Osteoblast (primary cell): ENCODE measurements at regions not wholly inside any gene's neighbourhood (a gene's known extent, or its start where the extent isn't known, plus 50 kb on each side); places are given as distances from the start of the nearest gene placed in this dataset.

Experiments
- DNase-seq: peaks from one replicate; pipeline ENCODE4 v3.0.0; 2011; ENCODE audit warnings: low spot score, mixed read lengths; ENCODE audit not compliant: insufficient read length; ENCODE audit errors: missing footprints
- H2AFZ ChIP-seq: 2 replicates; pipeline ENCODE4 v1.6.0; 2011; ENCODE audit warnings: mild to moderate bottlenecking, low read length
- H3K27ac ChIP-seq: 2 replicates; pipeline ENCODE4 v1.5.1; 2011; ENCODE audit warnings: mild to moderate bottlenecking, low read depth, low read length, moderate library complexity
- H3K27me3 ChIP-seq: 2 replicates; pipeline ENCODE4 v1.6.0; 2012; ENCODE audit warnings: mild to moderate bottlenecking, control low read depth, inconsistent platforms, low read length, moderate library complexity; ENCODE audit not compliant: insufficient read depth
- H3K36me3 ChIP-seq: 2 replicates; pipeline ENCODE4 v1.5.1; 2011; ENCODE audit warnings: mild to moderate bottlenecking, low read length, control low read depth, moderate library complexity; ENCODE audit not compliant: insufficient read depth
- H3K4me1 ChIP-seq: 2 replicates; pipeline ENCODE4 v1.5.1; 2011; ENCODE audit warnings: mild to moderate bottlenecking, low read length, control low read depth, moderate library complexity; ENCODE audit not compliant: insufficient read depth
- H3K4me2 ChIP-seq: 2 replicates; pipeline ENCODE4 v1.6.0; 2011; ENCODE audit warnings: mild to moderate bottlenecking, low read length; ENCODE audit not compliant: insufficient read depth
- H3K4me3 ChIP-seq: fragments of 200-600 bp; sonication (generic); 3 replicates; pipeline ENCODE4 v1.5.1; 2012; ENCODE audit warnings: mild to moderate bottlenecking, low read length, inconsistent platforms; ENCODE audit not compliant: insufficient read depth
- H3K79me2 ChIP-seq: 2 replicates; pipeline ENCODE4 v1.6.0; 2012; ENCODE audit warnings: mild to moderate bottlenecking, low read length, control low read depth, inconsistent platforms; ENCODE audit not compliant: insufficient read depth
- H3K9me3 ChIP-seq: 2 replicates; pipeline ENCODE4 v1.5.1; 2011; ENCODE audit warnings: low read depth, low read length, control low read depth
- H4K20me1 ChIP-seq: 2 replicates; pipeline ENCODE4 v1.6.0; 2012; ENCODE audit warnings: mild to moderate bottlenecking, low read length, control low read depth; ENCODE audit not compliant: insufficient read depth
- TF ChIP-seq, protein P1 (sequence below): IDR thresholded peaks from 2 replicates; pipeline ENCODE4 v1.5.1; 2011; ENCODE audit warnings: mild to moderate bottlenecking, low read depth, low read length, moderate library complexity; ENCODE audit errors: extremely low read depth

DNA sequence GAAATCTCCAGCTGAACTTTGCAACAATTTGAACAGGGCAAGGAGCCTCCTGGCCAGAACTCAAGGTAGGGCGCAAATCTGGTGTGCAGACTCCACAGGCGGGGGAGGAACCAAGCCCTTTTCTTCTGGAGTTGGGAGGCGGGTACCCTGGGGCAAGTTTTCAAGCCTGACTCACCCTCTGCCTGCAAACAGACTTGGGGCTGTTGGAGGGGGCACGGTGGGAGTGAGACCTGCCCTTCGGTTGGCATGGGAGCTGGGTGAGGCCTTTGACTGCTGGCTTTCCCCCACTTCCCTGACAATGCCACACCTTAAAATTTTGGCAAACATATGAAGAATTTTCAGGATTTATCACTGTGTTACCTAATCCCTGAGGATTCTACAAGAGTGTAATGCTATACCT, 709.8 kb upstream of the DIAPH2 start:
- Histone ChIP-seq H3K4me3 (no peak overlapping the region), H3K4me2 (no peak overlapping the region), H3K27me3 (no peaks in the 10 kb centered on the region), H3K79me2 (no peaks in the 10 kb centered on the region), H3K9me3 (no peaks in the 10 kb centered on the region), H2AFZ (no peak overlapping the region), H3K27ac (no peak overlapping the region), H3K36me3 (no peaks in the 10 kb centered on the region), H4K20me1 (no peaks in the 10 kb centered on the region), H3K4me1 (no peaks in the 10 kb centered on the region)
- TF ChIP-seq, protein P1, sequence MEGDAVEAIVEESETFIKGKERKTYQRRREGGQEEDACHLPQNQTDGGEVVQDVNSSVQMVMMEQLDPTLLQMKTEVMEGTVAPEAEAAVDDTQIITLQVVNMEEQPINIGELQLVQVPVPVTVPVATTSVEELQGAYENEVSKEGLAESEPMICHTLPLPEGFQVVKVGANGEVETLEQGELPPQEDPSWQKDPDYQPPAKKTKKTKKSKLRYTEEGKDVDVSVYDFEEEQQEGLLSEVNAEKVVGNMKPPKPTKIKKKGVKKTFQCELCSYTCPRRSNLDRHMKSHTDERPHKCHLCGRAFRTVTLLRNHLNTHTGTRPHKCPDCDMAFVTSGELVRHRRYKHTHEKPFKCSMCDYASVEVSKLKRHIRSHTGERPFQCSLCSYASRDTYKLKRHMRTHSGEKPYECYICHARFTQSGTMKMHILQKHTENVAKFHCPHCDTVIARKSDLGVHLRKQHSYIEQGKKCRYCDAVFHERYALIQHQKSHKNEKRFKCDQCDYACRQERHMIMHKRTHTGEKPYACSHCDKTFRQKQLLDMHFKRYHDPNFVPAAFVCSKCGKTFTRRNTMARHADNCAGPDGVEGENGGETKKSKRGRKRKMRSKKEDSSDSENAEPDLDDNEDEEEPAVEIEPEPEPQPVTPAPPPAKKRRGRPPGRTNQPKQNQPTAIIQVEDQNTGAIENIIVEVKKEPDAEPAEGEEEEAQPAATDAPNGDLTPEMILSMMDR = no peak
- DNase-seq = no peak

DNA sequence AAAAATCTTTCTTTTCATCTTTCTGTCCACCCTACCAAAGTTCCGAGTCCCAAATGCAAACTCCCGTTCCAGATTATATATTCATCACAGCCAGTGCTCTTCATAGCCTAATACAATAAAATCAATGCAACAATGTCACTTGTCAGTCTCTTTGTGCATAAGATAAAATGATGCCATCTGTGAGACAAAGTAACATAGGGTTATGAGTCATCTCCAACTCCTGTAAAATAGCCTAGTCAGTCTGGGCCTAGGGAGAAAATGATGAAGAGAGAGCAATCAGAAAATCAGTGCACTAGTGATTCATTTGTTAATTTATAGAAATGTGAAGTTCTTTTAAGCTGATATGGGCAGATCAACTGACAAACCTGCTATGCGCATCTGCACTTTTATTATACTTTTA, 689.1 kb upstream of the DIAPH2 start:
- Histone ChIP-seq H3K36me3 (no peaks in the 10 kb centered on the region), H3K4me1 (no peaks in the 10 kb centered on the region), H3K27me3 (no peaks in the 10 kb centered on the region), H2AFZ (no peak overlapping the region), H3K27ac (no peak overlapping the region), H3K4me3 (no peak overlapping the region), H3K79me2 (no peaks in the 10 kb centered on the region), H4K20me1 (no peaks in the 10 kb centered on the region), H3K9me3 (no peaks in the 10 kb centered on the region), H3K4me2 (no peak overlapping the region)
- DNase-seq = no peak
- TF ChIP-seq, protein P1 = no peak

DNA sequence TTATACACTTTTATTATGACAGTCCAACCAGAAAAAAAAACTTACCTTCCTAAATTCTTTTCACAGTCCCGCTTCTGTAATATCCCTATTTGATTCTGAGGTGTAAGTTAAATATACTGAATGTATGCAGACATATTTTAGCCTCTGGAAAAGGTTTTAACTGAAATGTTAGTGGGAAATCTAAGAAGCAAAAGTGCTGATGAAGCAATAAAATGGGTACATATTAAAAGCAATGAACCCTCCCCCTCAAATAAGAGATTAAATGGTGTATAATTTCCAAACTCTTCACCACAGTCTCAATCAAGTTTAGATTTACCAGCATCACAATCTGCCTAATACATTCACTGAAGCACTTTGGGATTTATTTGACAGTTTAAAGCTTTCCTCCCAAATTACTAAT, 688.3 kb upstream of the DIAPH2 start:
- Histone ChIP-seq H2AFZ (no peak overlapping the region), H3K4me1 (peaks cover 3% of the 10 kb centered on the region), H4K20me1 (no peaks in the 10 kb centered on the region), H3K27me3 (no peaks in the 10 kb centered on the region), H3K27ac (no peak overlapping the region), H3K79me2 (no peaks in the 10 kb centered on the region), H3K36me3 (no peaks in the 10 kb centered on the region), H3K4me3 (no peak overlapping the region), H3K4me2 (no peak overlapping the region), H3K9me3 (no peaks in the 10 kb centered on the region)
- DNase-seq = no peak
- TF ChIP-seq, protein P1 = no peak

DNA sequence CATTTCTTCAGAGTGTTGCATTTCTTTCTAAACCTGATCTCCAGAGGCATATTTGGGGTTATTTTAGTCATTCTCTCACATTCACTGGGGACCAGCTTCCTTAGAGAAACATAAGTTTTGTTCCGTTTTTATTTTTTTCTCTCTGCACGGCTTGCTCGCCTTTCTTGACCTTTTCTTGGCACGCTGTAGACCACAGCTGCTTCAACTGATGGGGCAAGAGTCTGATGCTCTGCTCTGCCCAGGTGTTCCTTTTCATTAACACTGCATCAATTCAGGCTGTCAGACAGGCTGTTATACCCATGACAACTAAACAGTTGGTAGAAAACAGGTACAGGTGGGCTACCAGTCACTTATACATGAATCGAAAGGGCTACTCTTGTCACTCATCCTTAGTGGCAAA, 682.2 kb upstream of the DIAPH2 start:
- H3K36me3 ChIP-seq = no peaks in the 10 kb centered on the region
- TF ChIP-seq, protein P1 = no peak
- no peak for DNase-seq
- H2AFZ ChIP-seq = no peak overlapping the region
- no peak overlapping the region for H3K4me2 ChIP-seq
- no peak overlapping the region for H3K4me3 ChIP-seq
- H3K9me3 ChIP-seq = no peaks in the 10 kb centered on the region
- H3K27me3 ChIP-seq = no peaks in the 10 kb centered on the region
- H3K79me2 ChIP-seq = no peaks in the 10 kb centered on the region
- H4K20me1 ChIP-seq = no peaks in the 10 kb centered on the region
- H3K4me1 ChIP-seq = peaks cover 4% of the 10 kb centered on the region
- H3K27ac ChIP-seq = no peak overlapping the region
